WTC11 (cell line): ENCODE measurements at regions not wholly inside any gene's neighbourhood (a gene's known extent, or its start where the extent isn't known, plus 50 kb on each side); places are given as distances from the start of the nearest gene placed in this dataset.

Experiments used
- ATAC-seq: fragments of 200-7000 bp; cut with Tn5 transposase; 2 replicates; pipeline ENCODE4 v1.10.0; 2021; ENCODE audit warnings: mild to moderate bottlenecking, moderate library complexity
- CTCF ChIA-PET: fragments of 300-600 bp; sonication (Branson Sonifier 250); formaldehyde crosslinking; loops from one replicate; lab custom pipeline; 2021; ENCODE audit warnings: antibody characterized with exemption; lab: Charles Lee
- POLR2A ChIA-PET: fragments of 350-600 bp; sonication (Branson Sonifier 250); formaldehyde crosslinking; loops from one replicate; lab custom pipeline; 2021; ENCODE audit warnings: antibody characterized with exemption; lab: Charles Lee
- DNase-seq: peaks from one replicate; pipeline ENCODE4 v3.0.0; 2021; ENCODE audit warnings: low spot score
- H3K27ac Mint-ChIP-seq: 2 replicates; pipeline ENCODE4 v1.8.0; 2021; ENCODE audit warnings: mixed read lengths
- H3K27me3 Mint-ChIP-seq: 2 replicates; pipeline ENCODE4 v1.8.0; 2021; ENCODE audit warnings: low read depth, mild to moderate bottlenecking, moderate library complexity, mixed read lengths
- H3K36me3 Mint-ChIP-seq: 2 replicates; pipeline ENCODE4 v1.8.0; 2021; ENCODE audit warnings: mixed read lengths
- H3K4me1 Mint-ChIP-seq: 2 replicates; pipeline ENCODE4 v1.8.0; 2022; ENCODE audit warnings: mixed read lengths
- H3K4me3 Mint-ChIP-seq: 2 replicates; pipeline ENCODE4 v1.8.0; 2021; ENCODE audit warnings: mild to moderate bottlenecking, moderate library complexity, mixed read lengths
- H3K9me3 Mint-ChIP-seq: 2 replicates; pipeline ENCODE4 v1.8.0; 2021; ENCODE audit warnings: mixed read lengths
- ATF1 ChIP-seq: sonication (generic); formaldehyde crosslinking; IDR thresholded peaks from 2 replicates; pipeline ENCODE4 v1.8.1; 2023; ENCODE audit warnings: mild to moderate bottlenecking, moderate library complexity, missing genetic modification reagents
- ATF6 ChIP-seq: sonication (generic); formaldehyde crosslinking; IDR thresholded peaks from 2 replicates; pipeline ENCODE4 v1.8.1; 2023; ENCODE audit warnings: mild to moderate bottlenecking, missing genetic modification reagents
- CDX4 ChIP-seq: fragments of 250-450 bp; sonication (Bioruptor Pico); IDR thresholded peaks from 2 replicates; pipeline ENCODE4 v1.9.0; 2021; ENCODE audit warnings: moderate library complexity, mild to moderate bottlenecking, inconsistent platforms, borderline replicate concordance
- E2F4 ChIP-seq: sonication (generic); formaldehyde crosslinking; IDR thresholded peaks from 2 replicates; pipeline ENCODE4 v1.8.1; 2022; ENCODE audit warnings: low read depth, mild to moderate bottlenecking, moderate library complexity, missing genetic modification reagents, borderline replicate concordance
- E2F5 ChIP-seq: sonication (generic); formaldehyde crosslinking; IDR thresholded peaks from 2 replicates; pipeline ENCODE4 v1.8.1; 2022; ENCODE audit warnings: mild to moderate bottlenecking, moderate library complexity, missing genetic modification reagents
- ERG ChIP-seq: fragments of 250-450 bp; sonication (Bioruptor Pico); IDR thresholded peaks from 2 replicates; pipeline ENCODE4 v1.8.0; 2021; ENCODE audit warnings: mild to moderate bottlenecking
- ETV6 ChIP-seq: sonication (generic); formaldehyde crosslinking; IDR thresholded peaks from 2 replicates; pipeline ENCODE4 v1.8.1; 2022; ENCODE audit warnings: mild to moderate bottlenecking, missing genetic modification reagents
- IRF2 ChIP-seq: sonication (generic); formaldehyde crosslinking; IDR thresholded peaks from 2 replicates; pipeline ENCODE4 v1.8.0; 2022; ENCODE audit warnings: low read depth, missing genetic modification reagents, borderline replicate concordance
- JAZF1 ChIP-seq: fragments of 250-450 bp; sonication (Bioruptor Pico); IDR thresholded peaks from 2 replicates; pipeline ENCODE4 v1.9.0; 2021; ENCODE audit warnings: moderate library complexity, mild to moderate bottlenecking, inconsistent platforms
- MAX ChIP-seq: sonication (generic); formaldehyde crosslinking; IDR thresholded peaks from 2 replicates; pipeline ENCODE4 v1.8.0; 2022; ENCODE audit warnings: mild to moderate bottlenecking, missing genetic modification reagents
- MXD4 ChIP-seq: fragments of 250-450 bp; sonication (Bioruptor Pico); IDR thresholded peaks from 2 replicates; pipeline ENCODE4 v1.8.0; 2021; ENCODE audit warnings: mild to moderate bottlenecking, moderate library complexity, borderline replicate concordance
- NFATC4 ChIP-seq: fragments of 250-450 bp; sonication (Bioruptor Pico); IDR thresholded peaks from 2 replicates; pipeline ENCODE4 v1.9.0; 2021; ENCODE audit warnings: mild to moderate bottlenecking
- NR1H2 ChIP-seq: sonication (generic); formaldehyde crosslinking; IDR thresholded peaks from 2 replicates; pipeline ENCODE4 v1.9.0; 2021; ENCODE audit warnings: mild to moderate bottlenecking, moderate library complexity, missing genetic modification reagents
- NR2C2 ChIP-seq: sonication (generic); formaldehyde crosslinking; IDR thresholded peaks from 2 replicates; pipeline ENCODE4 v1.8.0; 2022; ENCODE audit warnings: mild to moderate bottlenecking, missing genetic modification reagents
- NR3C1 ChIP-seq: sonication (generic); formaldehyde crosslinking; conservative IDR thresholded peaks from 2 replicates; pipeline ENCODE4 v1.8.1; 2023; ENCODE audit warnings: low read depth, mild to moderate bottlenecking, missing genetic modification reagents
- PRRX2 ChIP-seq: fragments of 250-450 bp; sonication (Bioruptor Pico); IDR thresholded peaks from 2 replicates; pipeline ENCODE4 v1.8.0; 2021; ENCODE audit warnings: mild to moderate bottlenecking
- RORB ChIP-seq: fragments of 250-450 bp; sonication (Bioruptor Pico); IDR thresholded peaks from 2 replicates; pipeline ENCODE4 v1.9.0; 2021; ENCODE audit warnings: mild to moderate bottlenecking
- SOX15 ChIP-seq: fragments of 250-450 bp; sonication (Bioruptor Pico); IDR thresholded peaks from 2 replicates; pipeline ENCODE4 v1.9.0; 2021; ENCODE audit warnings: mild to moderate bottlenecking
- ZNF317 ChIP-seq: sonication (generic); formaldehyde crosslinking; IDR thresholded peaks from 2 replicates; pipeline ENCODE4 v1.8.1; 2023; ENCODE audit warnings: low read depth, mild to moderate bottlenecking, moderate library complexity, missing genetic modification reagents, borderline replicate concordance
- ZNF425 ChIP-seq: fragments of 250-450 bp; sonication (Bioruptor Pico); conservative IDR thresholded peaks from 2 replicates; pipeline ENCODE4 v1.9.0; 2021; ENCODE audit warnings: mild to moderate bottlenecking
- ZNF671 ChIP-seq: fragments of 250-450 bp; sonication (Bioruptor Pico); IDR thresholded peaks from 2 replicates; pipeline ENCODE4 v1.8.0; 2021; ENCODE audit warnings: mild to moderate bottlenecking

- peaks cover 5% of the 10 kb centered on the region; the same call in 1 of the 2 replicates for H3K36me3 Mint-ChIP-seq
- H3K9me3 Mint-ChIP-seq, result peaks cover 17% of the 10 kb centered on the region
- no peaks in the 10 kb centered on the region for H3K27me3 Mint-ChIP-seq
- POLR2A ChIA-PET, result no interaction called here
- DNase-seq, result peak; percentile 9
- H3K27ac Mint-ChIP-seq, result no peak overlapping the region
- H3K4me1 Mint-ChIP-seq, result no peaks in the 10 kb centered on the region
- CTCF ChIA-PET, result no interaction called here
- ATAC-seq, result peak; percentile 69
- TF ChIP-seq NR2C2 (CRISPR knock-in tag), result no peak
- TF ChIP-seq ZNF317 (CRISPR knock-in tag), result no peak
- TF ChIP-seq ZNF425 (CRISPR knock-in tag), result no peak
- no peak for TF ChIP-seq MAX
- TF ChIP-seq RORB, result no peak
- no peak for TF ChIP-seq CDX4 (CRISPR knock-in tag)
- TF ChIP-seq E2F4 (CRISPR knock-in tag), result no peak
- TF ChIP-seq ATF6 (CRISPR knock-in tag), result no peak
- TF ChIP-seq ATF1 (CRISPR knock-in tag), result no peak
- TF ChIP-seq E2F5 (CRISPR knock-in tag), result no peak
- TF ChIP-seq IRF2 (CRISPR knock-in tag), result no peak
- TF ChIP-seq NR3C1 (CRISPR knock-in tag), result no peak
- TF ChIP-seq PRRX2 (CRISPR knock-in tag), result no peak
- TF ChIP-seq, all 79 proteins: peak for 0
- H3K4me3 Mint-ChIP-seq, result no peak overlapping the region
These were observed 905.7 kb downstream of the PLA2G4A start for GRCh38 chr1:187734427-187734826.

GRCh38 chr1:187744665-187745064 is 915.9 kb downstream of the PLA2G4A start:
- no peak for DNase-seq
- H3K27me3 Mint-ChIP-seq, result no peaks in the 10 kb centered on the region
- no peak overlapping the region for H3K4me3 Mint-ChIP-seq
- no peaks in the 10 kb centered on the region for H3K4me1 Mint-ChIP-seq
- POLR2A ChIA-PET, result no interaction called here
- CTCF ChIA-PET, result no interaction called here
- no peak for ATAC-seq
- TF ChIP-seq SOX15 (CRISPR knock-in tag), result no peak
- TF ChIP-seq NR1H2 (CRISPR knock-in tag), result no peak
- TF ChIP-seq NFATC4, result no peak
- no peak for TF ChIP-seq ERG (CRISPR knock-in tag)
- TF ChIP-seq JAZF1 (CRISPR knock-in tag), result no peak
- no peak for TF ChIP-seq ETV6
- TF ChIP-seq ZNF671 (CRISPR knock-in tag), result no peak
- no peak for TF ChIP-seq MXD4 (CRISPR knock-in tag)
- TF ChIP-seq, all 79 proteins: peak for 0
- peaks cover 13% of the 10 kb centered on the region for H3K9me3 Mint-ChIP-seq
- H3K36me3 Mint-ChIP-seq, result peaks cover 4% of the 10 kb centered on the region; the same call in 1 of the 2 replicates
- no peak overlapping the region for H3K27ac Mint-ChIP-seq
